ENCODE measurements at regions not wholly inside any gene's neighbourhood (a gene's known extent, or its start where the extent isn't known, plus 50 kb on each side); places are given as distances from the start of the nearest gene placed in this dataset.

- no peaks in the 10 kb centered on the region for H3K36me3 Mint-ChIP-seq (ENCODE audit: low read depth)
Measured at GRCh38 chr15:53110999-53111398, 320.9 kb upstream of the ONECUT1 start.

DNA sequence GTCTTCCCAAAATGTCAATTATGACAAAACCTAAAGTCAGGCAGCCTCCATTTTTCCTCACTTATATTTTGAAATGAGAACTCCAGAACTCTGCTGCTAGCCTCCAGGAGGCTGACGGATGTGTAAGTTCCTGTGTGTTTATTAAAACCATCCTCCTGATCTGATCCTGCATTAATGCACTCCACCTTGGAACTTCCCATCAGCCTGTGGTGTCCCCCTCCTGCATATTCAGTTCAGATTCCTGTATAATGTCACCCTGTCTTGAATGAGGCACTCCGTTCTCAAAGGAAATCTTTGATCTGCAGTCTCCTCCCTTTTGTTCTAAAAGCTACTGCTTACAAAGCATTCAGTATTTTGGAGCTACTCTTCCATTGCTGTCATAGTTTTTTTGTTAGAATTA, 318.2 kb upstream of the ONECUT1 start:
- no peak for TF ChIP-seq CTCF (IDR thresholded peaks at IDR 0.05)
- no peak for DNase-seq
- Mint-ChIP-seq H3K4me3 (no peak overlapping the region), H3K27me3 (ENCODE audit: insufficient read depth) (no peaks in the 10 kb centered on the region), H3K4me1 (ENCODE audit: low read depth) (no peaks in the 10 kb centered on the region), H3K27ac (no peak overlapping the region), H3K9me3 (peaks cover 38% of the 10 kb centered on the region), H3K36me3 (ENCODE audit: low read depth) (no peaks in the 10 kb centered on the region)

More at GRCh38 chr15:53110999-53111398, 320.9 kb upstream of the ONECUT1 start:
- Mint-ChIP-seq H3K9me3 (peaks cover 41% of the 10 kb centered on the region), H3K27me3 (ENCODE audit: insufficient read depth) (no peaks in the 10 kb centered on the region), H3K4me3 (no peak overlapping the region), H3K4me1 (ENCODE audit: low read depth) (no peaks in the 10 kb centered on the region), H3K27ac (no peak overlapping the region)
- no peak for DNase-seq
- TF ChIP-seq CTCF (IDR thresholded peaks at IDR 0.05), result no peak

DNA sequence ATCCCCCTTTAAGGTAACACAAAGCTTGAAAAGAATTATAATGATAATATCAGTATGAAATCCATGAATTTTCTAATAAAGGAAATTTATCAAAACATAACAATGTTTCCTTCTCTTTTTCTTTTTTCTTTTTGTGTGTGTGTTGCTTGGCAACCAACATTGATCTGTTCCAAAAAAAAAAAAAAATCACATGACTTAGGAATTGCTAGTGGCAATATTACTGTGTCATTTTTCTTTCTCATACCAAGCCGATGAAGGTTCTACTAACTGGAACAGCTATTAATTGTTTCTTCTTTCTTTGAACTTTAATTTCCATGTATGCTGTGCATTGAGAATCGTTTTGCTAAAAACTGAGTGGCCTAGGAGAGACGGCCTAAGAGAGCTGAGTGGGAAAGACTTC, 317.7 kb upstream of the ONECUT1 start:
- H3K9me3 Mint-ChIP-seq, result peaks cover 36% of the 10 kb centered on the region
- DNase-seq, result no peak
- TF ChIP-seq CTCF (IDR thresholded peaks at IDR 0.05), result no peak
- H3K4me3 Mint-ChIP-seq, result no peak overlapping the region
- H3K36me3 Mint-ChIP-seq (ENCODE audit: low read depth), result no peaks in the 10 kb centered on the region
- no peak overlapping the region for H3K27ac Mint-ChIP-seq
- H3K27me3 Mint-ChIP-seq (ENCODE audit: insufficient read depth), result no peaks in the 10 kb centered on the region
- H3K4me1 Mint-ChIP-seq (ENCODE audit: low read depth), result no peaks in the 10 kb centered on the region

- TF ChIP-seq CTCF (IDR thresholded peaks at IDR 0.05), result no peak
Measured at GRCh38 chr15:53106505-53107286, 316.6 kb upstream of the ONECUT1 start.

GRCh38 chr15:53102483-53102882, 312.3 kb upstream of the ONECUT1 start:
- no peaks in the 10 kb centered on the region for H3K27me3 Mint-ChIP-seq (ENCODE audit: insufficient read depth)
- no peak overlapping the region for H3K4me3 Mint-ChIP-seq
- no peaks in the 10 kb centered on the region for H3K36me3 Mint-ChIP-seq (ENCODE audit: low read depth)
- no peak overlapping the region for H3K27ac Mint-ChIP-seq
- DNase-seq, result no peak
- no peak for TF ChIP-seq CTCF (IDR thresholded peaks at IDR 0.05)
- peaks cover 39% of the 10 kb centered on the region for H3K9me3 Mint-ChIP-seq
- H3K4me1 Mint-ChIP-seq (ENCODE audit: low read depth), result no peaks in the 10 kb centered on the region

More at GRCh38 chr15:53106505-53107286, 316.6 kb upstream of the ONECUT1 start:
- Mint-ChIP-seq H3K4me1 (ENCODE audit: low read depth) (no peaks in the 10 kb centered on the region), H3K27me3 (ENCODE audit: insufficient read depth) (no peaks in the 10 kb centered on the region), H3K4me3 (no peak overlapping the region), H3K27ac (no peak overlapping the region), H3K9me3 (peaks cover 37% of the 10 kb centered on the region), H3K36me3 (ENCODE audit: low read depth) (no peaks in the 10 kb centered on the region)
- DNase-seq, result no peak
